D721Med (cell line): ENCODE measurements at regions not wholly inside any gene's neighbourhood (a gene's known extent, or its start where the extent isn't known, plus 50 kb on each side); places are given as distances from the start of the nearest gene placed in this dataset.
A peak's percentile ranks its signal among the peaks of the same experiment; 100 is the strongest.
"Not testable (repeated sequence)": the region's sequence is repeated elsewhere in the genome, so short reads cannot be mapped to it uniquely, and the experiment has no call there.

Experiments
- DNase-seq: peaks from one replicate; pipeline ENCODE4 v3.0.0; 2011; ENCODE audit warnings: low spot score; ENCODE audit not compliant: insufficient read length
- FAIRE-seq: peaks from 2 replicates; lab custom pipeline; 2011; peaks lifted over from hg19 to GRCh38; lab: Jason Lieb, UNC
- CTCF ChIP-seq: IDR thresholded peaks from 2 replicates; pipeline ENCODE4 v1.5.1; 2012; ENCODE audit warnings: mild to moderate bottlenecking, control low read depth; ENCODE audit not compliant: insufficient read depth; ENCODE audit errors: missing control alignments

GRCh38 chr22:25420925-25421904 is 143.3 kb upstream of the GRK3 start:
- FAIRE-seq (no peak), DNase-seq (no peak)
- no peak for TF ChIP-seq CTCF

DNA sequence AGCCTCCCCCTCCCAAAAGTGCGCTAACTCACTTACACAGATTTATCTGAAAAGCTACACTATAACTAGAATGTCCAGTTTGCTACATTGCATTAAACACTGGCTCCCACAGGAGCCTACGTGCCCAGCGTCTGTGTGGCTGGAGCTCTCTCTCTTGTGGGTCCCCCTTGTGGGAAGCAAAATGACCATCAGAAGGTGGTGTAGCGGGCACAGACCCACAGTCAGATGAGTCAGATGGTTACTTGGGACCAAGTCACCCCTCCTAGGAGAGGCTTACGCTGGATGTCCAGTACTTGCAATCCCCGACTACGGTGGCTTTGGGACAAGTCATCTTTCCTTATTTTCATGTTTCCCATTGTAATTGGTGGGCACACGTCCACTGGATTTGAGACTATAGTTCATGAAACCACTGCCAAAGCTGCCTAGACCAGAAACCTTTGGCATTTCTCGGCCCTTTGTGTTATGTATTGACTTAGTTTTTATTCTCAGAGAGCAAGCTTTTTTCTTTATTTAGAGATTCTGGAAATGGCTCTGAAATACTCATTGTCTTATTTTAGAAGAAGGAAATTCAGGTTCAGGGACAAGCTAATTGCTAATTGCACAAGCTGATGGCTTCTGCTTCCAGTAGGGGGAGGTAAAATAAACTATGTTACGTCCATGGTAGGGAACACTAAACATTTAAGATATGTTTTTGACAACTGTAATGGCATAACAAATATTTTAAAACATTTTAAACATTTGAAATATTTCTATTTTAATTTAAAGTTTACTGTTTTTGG is 137.8 kb upstream of the GRK3 start:
- FAIRE-seq, DNase-seq: not testable (repeated sequence)

DNA sequence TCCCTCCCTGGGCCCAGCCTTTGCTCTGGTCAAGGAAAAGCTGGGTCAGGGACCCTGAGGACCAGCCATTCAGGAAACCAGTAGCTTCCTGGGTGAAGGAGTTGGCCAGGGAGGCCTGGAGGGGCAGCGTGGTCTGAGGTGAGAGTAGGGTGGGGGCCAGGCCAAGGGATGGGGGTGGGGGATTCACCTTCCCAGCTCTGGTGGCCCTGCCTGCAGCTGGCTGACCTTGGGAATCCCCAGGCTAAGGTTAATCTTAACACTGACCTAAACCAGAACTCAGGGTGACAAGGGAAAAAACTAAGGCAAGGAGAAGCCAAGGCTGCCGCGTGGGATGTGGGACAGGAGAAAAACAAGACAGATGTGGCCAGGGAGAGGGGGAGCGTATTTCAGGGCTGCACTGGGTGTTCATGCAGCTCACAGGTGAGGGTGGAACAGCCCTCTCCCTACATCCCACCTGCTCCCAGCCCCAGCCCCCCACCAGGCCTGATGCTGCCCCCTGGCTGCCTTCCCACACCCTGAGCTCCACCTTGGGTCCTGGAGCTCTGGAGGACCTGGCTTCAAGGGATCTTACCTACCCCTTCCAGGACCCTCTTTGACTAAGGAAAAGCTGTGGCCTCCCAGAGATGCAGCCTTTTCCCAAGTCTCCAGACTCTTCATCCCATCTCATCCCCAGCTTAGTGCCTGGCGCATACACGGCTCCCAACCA is 132.7 kb upstream of the GRK3 start:
- not testable (repeated sequence) for FAIRE-seq, DNase-seq

DNA sequence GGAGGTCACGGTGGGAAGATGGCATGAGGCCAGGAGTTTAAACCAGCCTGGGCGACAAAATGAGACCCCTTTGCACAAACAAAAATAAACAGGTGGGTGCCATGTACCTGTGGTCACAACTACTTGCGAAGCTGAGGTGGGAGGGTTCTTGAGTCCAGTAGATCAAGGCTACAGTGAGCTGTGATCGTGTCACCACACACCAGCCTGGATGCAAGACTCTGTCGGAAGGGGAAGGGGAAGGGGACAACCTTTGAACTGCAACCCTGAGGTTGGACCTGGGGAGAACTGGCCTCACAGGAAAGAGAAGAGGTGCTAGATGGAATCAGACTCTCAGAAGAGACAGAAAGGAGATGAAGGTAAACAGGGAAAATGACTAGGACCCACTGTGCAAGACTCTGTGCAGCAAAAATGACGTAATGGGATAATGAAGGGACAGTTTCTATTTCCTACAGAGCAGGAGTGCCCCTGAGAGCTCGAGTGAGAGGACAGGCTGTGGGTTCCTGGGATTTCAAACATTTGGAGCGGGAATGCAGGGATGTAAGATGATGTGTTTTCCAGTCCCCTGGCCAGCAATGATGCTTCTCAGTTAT is 131.0 kb upstream of the GRK3 start:
- not testable (repeated sequence) for FAIRE-seq, DNase-seq

DNA sequence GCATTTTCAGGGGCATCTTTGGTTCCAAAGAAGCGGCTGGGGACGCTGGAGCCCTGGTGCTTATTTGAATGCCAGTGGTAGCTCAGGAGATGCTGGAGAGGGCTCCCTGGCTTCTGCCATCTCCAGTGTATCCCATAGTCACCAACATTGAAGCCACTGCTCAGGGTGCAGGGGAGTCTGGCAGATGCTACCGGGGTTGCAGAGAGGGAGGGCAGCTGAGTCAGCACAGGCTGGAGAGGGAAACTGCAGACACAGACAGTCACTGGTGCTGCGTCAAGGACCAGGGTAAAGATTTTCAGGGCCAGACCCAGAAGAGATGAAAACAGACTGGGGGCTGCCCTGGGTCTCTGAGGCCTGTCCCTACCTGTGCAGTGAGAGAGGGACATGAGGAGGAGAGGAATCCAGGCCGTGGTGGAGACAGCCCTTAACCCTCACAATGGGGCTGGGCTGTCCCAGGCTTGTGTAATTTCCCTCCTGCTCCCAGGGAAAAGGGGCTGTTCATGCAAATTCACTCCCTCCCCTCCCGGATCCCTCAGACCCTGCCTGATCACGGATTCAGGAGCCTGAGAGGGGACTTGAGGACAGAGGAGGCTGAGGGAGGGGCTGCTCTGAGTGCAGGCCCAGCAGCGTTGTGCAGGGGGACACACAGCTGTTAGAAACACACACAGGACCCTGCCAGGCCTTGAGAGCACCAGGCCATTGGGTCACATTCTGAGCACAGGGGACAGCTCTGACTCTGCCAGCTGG is 126.9 kb upstream of the GRK3 start:
- no peak for DNase-seq

DNA sequence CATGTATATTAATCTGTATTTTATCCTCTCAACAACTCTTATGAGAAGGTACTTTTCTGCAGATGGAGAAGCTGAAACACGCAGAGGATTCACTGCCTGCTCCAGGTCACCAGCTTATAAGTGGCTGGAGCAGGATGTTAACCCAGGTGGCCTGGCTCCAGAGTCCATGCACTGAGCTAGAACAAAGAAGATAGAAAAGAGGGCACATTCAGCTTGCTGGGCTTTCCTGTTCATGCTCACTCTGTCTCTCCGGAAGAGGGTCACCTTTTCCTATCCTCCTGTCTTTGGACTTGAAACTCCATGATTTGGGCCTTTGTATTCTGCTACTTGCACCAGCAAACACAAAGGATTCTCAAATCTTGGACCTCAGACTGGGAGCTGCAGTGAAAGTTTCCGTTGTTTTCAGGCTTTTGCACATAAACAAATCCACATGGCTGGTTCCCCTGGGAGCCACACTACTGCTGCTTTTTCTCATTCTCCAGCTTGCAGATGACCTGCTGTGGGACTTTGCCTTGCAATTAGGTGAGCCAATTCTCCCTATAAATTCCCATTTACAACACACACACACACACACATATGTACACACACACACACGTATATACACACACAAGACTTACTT is 117.3 kb upstream of the GRK3 start:
- DNase-seq (no peak), FAIRE-seq (no peak)
- no peak for TF ChIP-seq CTCF

More for the DNA sequence above, 126.9 kb upstream of the GRK3 start:
- no peak for TF ChIP-seq CTCF
- no peak for FAIRE-seq

DNA sequence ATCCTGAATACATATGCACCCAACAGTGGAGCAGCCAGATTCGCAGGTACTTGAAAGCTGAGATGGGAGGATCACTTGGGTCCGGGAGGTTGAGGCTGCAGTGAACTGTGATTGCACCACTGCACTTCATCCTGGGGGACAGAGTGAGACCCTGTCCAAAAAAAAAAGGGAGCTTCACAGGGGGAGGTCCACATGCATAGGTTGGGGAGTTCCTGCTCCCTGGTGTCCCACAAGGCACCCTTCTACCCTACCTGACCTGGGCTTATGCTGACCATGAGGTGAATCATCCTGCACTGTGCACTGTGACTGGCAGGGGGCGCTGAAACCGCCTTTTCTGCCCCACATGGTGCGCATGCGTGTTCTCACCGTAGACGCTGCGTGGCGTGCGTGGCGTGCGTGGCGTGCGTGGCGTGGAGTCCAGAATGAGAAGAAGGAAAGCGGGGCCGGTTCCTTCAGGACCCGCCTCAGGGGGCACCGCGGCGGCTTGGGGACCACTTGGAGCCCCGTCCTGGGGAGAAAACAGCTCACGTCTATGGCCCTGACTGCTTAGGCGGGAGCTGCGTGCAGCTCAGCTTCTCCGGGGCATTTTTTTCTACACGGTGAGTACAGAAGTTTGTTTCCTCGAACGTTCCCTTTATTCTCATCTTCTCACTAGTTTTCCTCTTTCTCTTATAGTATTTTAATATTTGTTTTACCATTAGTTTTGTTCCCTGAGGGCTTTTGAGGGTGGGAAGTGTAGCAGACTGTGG is 116.6 kb upstream of the GRK3 start:
- no peak for FAIRE-seq
- peak; percentile 90 for TF ChIP-seq CTCF

More for the DNA sequence above, 116.6 kb upstream of the GRK3 start:
- DNase-seq = peak; percentile 85
